ENCODE measurements at regions not wholly inside any gene's neighbourhood (a gene's known extent, or its start where the extent isn't known, plus 50 kb on each side); places are given as distances from the start of the nearest gene placed in this dataset.

GRCh38 chr2:151178207-151178606, 83.5 kb downstream of the RBM43 start:
- no peaks in the 10 kb centered on the region for H3K27me3 Mint-ChIP-seq (ENCODE audit: low read depth)

GRCh38 chr2:151177756-151178155, 83.9 kb downstream of the RBM43 start:
- H3K36me3 Mint-ChIP-seq = no peaks in the 10 kb centered on the region
- H3K4me1 Mint-ChIP-seq = peaks cover 15% of the 10 kb centered on the region
- no peaks in the 10 kb centered on the region for H3K27me3 Mint-ChIP-seq (ENCODE audit: low read depth)
- no peaks in the 10 kb centered on the region for H3K9me3 Mint-ChIP-seq
- no peak for DNase-seq (ENCODE audit: low spot score in 2 of 2, unreplicated experiment in 2 of 2)
- TF ChIP-seq, protein P1, sequence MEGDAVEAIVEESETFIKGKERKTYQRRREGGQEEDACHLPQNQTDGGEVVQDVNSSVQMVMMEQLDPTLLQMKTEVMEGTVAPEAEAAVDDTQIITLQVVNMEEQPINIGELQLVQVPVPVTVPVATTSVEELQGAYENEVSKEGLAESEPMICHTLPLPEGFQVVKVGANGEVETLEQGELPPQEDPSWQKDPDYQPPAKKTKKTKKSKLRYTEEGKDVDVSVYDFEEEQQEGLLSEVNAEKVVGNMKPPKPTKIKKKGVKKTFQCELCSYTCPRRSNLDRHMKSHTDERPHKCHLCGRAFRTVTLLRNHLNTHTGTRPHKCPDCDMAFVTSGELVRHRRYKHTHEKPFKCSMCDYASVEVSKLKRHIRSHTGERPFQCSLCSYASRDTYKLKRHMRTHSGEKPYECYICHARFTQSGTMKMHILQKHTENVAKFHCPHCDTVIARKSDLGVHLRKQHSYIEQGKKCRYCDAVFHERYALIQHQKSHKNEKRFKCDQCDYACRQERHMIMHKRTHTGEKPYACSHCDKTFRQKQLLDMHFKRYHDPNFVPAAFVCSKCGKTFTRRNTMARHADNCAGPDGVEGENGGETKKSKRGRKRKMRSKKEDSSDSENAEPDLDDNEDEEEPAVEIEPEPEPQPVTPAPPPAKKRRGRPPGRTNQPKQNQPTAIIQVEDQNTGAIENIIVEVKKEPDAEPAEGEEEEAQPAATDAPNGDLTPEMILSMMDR (IDR thresholded peaks at IDR 0.05; ENCODE audit: unreplicated experiment) = no peak
- no peak overlapping the region for H3K4me3 Mint-ChIP-seq
- H3K27ac Mint-ChIP-seq = no peak overlapping the region

More at GRCh38 chr2:151178207-151178606, 83.5 kb downstream of the RBM43 start:
- DNase-seq (ENCODE audit: low spot score in 2 of 2, unreplicated experiment in 2 of 2) = no peak
- no peaks in the 10 kb centered on the region for H3K36me3 Mint-ChIP-seq
- H3K4me3 Mint-ChIP-seq = no peak overlapping the region
- H3K4me1 Mint-ChIP-seq = peaks cover 19% of the 10 kb centered on the region
- no peak overlapping the region for H3K27ac Mint-ChIP-seq
- TF ChIP-seq, protein P1 (IDR thresholded peaks at IDR 0.05; ENCODE audit: unreplicated experiment) = no peak
- H3K9me3 Mint-ChIP-seq = no peaks in the 10 kb centered on the region

DNA sequence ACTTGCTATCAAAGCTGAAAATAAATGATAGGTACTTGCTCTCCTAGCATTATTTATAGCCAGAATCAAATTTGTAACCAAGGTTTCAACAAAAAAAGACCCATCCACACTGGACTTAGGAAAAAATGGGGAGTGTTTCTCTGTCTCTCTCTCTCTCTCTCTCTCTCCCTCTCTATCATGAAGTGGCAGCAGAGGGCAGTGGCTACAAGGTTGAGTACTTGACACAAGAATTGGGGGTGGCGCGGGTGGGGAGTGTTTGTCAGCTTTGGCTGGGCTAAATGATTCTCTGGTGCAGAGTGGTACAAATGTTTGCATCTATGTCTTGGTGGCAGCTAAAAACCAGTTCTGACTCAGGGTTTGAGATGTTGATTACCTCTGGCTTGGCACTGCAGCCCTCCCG, 85.0 kb downstream of the RBM43 start:
- no peak overlapping the region for H3K4me3 Mint-ChIP-seq
- H3K9me3 Mint-ChIP-seq = no peaks in the 10 kb centered on the region
- H3K36me3 Mint-ChIP-seq = no peaks in the 10 kb centered on the region
- H3K27me3 Mint-ChIP-seq (ENCODE audit: low read depth) = no peaks in the 10 kb centered on the region
- DNase-seq (ENCODE audit: low spot score in 2 of 2, unreplicated experiment in 2 of 2) = no peak
- peaks cover 7% of the 10 kb centered on the region for H3K4me1 Mint-ChIP-seq
- TF ChIP-seq, protein P1 (IDR thresholded peaks at IDR 0.05; ENCODE audit: unreplicated experiment) = no peak
- H3K27ac Mint-ChIP-seq = no peak overlapping the region

DNA sequence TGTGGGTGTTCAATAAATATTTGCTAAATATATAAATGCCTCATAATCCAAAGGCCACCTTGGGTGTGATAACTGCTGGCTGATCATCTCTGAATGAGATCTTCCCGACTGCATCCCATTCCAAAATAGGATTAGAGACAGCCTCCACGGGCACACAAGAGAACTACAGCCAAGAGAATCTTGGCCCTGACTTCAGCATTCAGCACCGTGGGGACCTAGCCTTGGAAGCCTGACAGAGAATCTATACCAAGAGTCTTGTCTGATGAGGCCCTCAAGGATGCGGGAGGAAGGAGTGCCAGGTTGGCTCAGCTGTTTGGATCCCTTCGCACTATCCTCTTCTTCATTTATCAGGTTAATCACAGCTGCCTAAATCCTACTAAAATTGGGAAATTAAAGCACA, 85.8 kb downstream of the RBM43 start:
- H3K4me3 Mint-ChIP-seq = no peak overlapping the region
- no peak for DNase-seq (ENCODE audit: low spot score in 2 of 2, unreplicated experiment in 2 of 2)
- no peaks in the 10 kb centered on the region for H3K9me3 Mint-ChIP-seq
- H3K4me1 Mint-ChIP-seq = no peaks in the 10 kb centered on the region
- no peak overlapping the region for H3K27ac Mint-ChIP-seq
- TF ChIP-seq, protein P1 (IDR thresholded peaks at IDR 0.05; ENCODE audit: unreplicated experiment) = no peak
- H3K36me3 Mint-ChIP-seq = no peaks in the 10 kb centered on the region
- no peaks in the 10 kb centered on the region for H3K27me3 Mint-ChIP-seq (ENCODE audit: low read depth)

- H3K4me3 Mint-ChIP-seq = no peak overlapping the region
- H3K27ac Mint-ChIP-seq = no peak overlapping the region
- no peaks in the 10 kb centered on the region for H3K36me3 Mint-ChIP-seq
- H3K9me3 Mint-ChIP-seq = no peaks in the 10 kb centered on the region
- TF ChIP-seq, protein P1 (IDR thresholded peaks at IDR 0.05; ENCODE audit: unreplicated experiment) = no peak
- no peaks in the 10 kb centered on the region for H3K4me1 Mint-ChIP-seq
- H3K27me3 Mint-ChIP-seq (ENCODE audit: low read depth) = no peaks in the 10 kb centered on the region
- DNase-seq (ENCODE audit: low spot score in 2 of 2, unreplicated experiment in 2 of 2) = no peak
These were observed 87.5 kb downstream of the RBM43 start for GRCh38 chr2:151174127-151174526.

- Mint-ChIP-seq H3K27me3 (ENCODE audit: low read depth) (no peaks in the 10 kb centered on the region), H3K9me3 (no peaks in the 10 kb centered on the region), H3K36me3 (no peaks in the 10 kb centered on the region), H3K27ac (no peak overlapping the region), H3K4me1 (no peaks in the 10 kb centered on the region), H3K4me3 (no peak overlapping the region)
- no peak for DNase-seq (ENCODE audit: low spot score in 2 of 2, unreplicated experiment in 2 of 2)
- TF ChIP-seq, protein P1 (IDR thresholded peaks at IDR 0.05; ENCODE audit: unreplicated experiment) = no peak
These were observed 90.5 kb downstream of the RBM43 start for GRCh38 chr2:151171186-151171585.

Measured in mesothelial cell of epicardium (in vitro differentiated cells).